ENCODE measurements at regions not wholly inside any gene's neighbourhood (a gene's known extent, or its start where the extent isn't known, plus 50 kb on each side); places are given as distances from the start of the nearest gene placed in this dataset.

DNA sequence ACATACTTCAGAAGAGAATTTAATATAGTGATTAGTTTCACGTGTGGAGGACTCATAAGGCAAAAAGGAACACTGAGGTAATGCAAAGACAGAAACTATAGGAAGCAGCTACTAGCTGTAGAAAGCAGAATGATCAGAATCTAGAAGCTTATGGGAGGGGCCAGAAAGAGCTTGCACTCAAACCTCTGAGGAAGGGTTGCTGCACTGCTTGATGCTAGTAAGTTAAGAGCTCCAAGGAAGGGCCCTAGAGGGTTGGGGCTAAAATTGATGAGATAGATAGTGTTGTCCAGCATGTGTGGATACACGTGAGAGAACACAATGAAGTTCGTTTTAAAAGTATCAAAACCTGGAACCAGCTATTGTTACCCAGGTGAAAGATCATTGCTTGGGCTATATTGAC, 311.1 kb downstream of the SLC6A15 start:
- H3K27ac ChIP-seq (ENCODE audit: low read depth, low read length) = no peak overlapping the region
- no peak overlapping the region for H3K9ac ChIP-seq (ENCODE audit: low read depth, low read length)
- no peaks in the 10 kb centered on the region for H3K36me3 ChIP-seq (ENCODE audit: insufficient read depth, low read length)
- H3K4me3 ChIP-seq (ENCODE audit: low read length) = no peak overlapping the region
- H3K4me1 ChIP-seq (ENCODE audit: insufficient read depth, low read length) = peaks cover 24% of the 10 kb centered on the region
- no peaks in the 10 kb centered on the region for H3K9me3 ChIP-seq (ENCODE audit: insufficient read depth, low read depth, low read length)
- 92% methylated on average over 3 of the region's 3 CpGs for WGBS
- H3K27me3 ChIP-seq (ENCODE audit: insufficient read depth, low read length) = no peaks in the 10 kb centered on the region

DNA sequence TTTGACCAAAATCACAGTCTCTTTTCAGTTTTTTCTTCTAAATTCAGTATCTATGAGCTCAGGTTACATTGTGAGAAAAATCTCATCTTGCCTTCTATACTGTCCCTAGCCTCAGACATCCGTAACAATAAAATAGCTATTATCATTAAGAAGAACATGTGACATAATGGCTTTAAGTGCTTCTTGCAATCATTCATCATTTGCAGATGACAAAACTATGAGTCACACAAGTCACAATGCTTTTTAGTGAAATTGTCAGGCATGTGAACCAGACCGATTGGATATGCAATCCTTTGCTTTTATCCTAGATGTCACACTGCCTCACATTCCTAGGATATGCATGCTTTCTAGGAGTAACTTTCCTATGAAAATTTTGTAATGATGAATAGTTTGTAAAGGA, 313.1 kb downstream of the SLC6A15 start:
- no peaks in the 10 kb centered on the region for H3K27me3 ChIP-seq (ENCODE audit: insufficient read depth, low read length)
- H3K4me1 ChIP-seq (ENCODE audit: insufficient read depth, low read length) = peaks cover 32% of the 10 kb centered on the region
- H3K9ac ChIP-seq (ENCODE audit: low read depth, low read length) = no peak overlapping the region
- no peak overlapping the region for H3K27ac ChIP-seq (ENCODE audit: low read depth, low read length)
- H3K36me3 ChIP-seq (ENCODE audit: insufficient read depth, low read length) = no peaks in the 10 kb centered on the region
- WGBS = 89% methylated on average over 2 of the region's 2 CpGs
- H3K4me3 ChIP-seq (ENCODE audit: low read length) = no peak overlapping the region
- H3K9me3 ChIP-seq (ENCODE audit: insufficient read depth, low read depth, low read length) = no peaks in the 10 kb centered on the region

DNA sequence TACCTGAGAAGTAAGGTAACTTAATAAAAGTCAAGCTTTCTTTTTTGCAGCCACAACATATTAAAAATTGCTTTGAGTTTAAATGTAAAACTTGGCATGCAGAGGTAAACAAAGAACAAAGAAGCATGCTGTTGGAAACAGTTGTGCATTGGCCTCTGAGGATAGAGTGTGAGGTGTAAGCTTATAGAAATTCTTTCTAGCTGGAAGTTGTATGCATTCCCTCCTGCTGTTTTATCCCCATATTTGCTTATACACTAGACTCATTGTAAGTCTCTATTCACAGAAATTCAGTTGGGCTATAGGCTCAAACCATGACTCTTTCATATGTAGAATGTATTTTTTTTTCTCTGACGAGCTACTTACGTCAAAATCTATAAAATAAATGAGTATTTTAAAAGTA, 316.3 kb downstream of the SLC6A15 start:
- Histone ChIP-seq H3K9me3 (ENCODE audit: insufficient read depth, low read depth, low read length) (no peaks in the 10 kb centered on the region), H3K9ac (ENCODE audit: low read depth, low read length) (no peak overlapping the region), H3K4me3 (ENCODE audit: low read length) (no peak overlapping the region), H3K36me3 (ENCODE audit: insufficient read depth, low read length) (no peaks in the 10 kb centered on the region), H3K27ac (ENCODE audit: low read depth, low read length) (no peak overlapping the region), H3K4me1 (ENCODE audit: insufficient read depth, low read length) (peaks cover 26% of the 10 kb centered on the region), H3K27me3 (ENCODE audit: insufficient read depth, low read length) (no peaks in the 10 kb centered on the region)
- no CpG with 5 or more reads among the region's 2 CpGs for WGBS

DNA sequence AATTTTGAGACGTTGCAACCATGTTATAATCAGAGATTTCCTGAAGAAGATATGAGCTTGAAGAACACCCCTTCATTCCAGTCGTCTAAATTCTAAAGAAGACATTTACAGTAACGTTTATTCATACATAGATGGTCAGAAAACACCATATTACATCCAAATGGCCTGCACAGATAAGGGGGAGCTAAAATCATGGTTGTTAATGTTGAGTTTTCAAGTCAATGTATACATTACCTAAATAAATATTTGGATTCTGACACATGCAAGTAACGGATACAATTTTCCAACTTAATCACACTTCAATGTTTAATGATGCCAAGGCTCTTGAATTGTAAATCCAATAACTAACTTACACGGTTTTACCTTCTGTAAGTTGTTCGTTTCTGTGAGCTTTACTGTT, 318.4 kb downstream of the SLC6A15 start:
- 96% methylated on average over 6 of the region's 6 CpGs for WGBS

DNA sequence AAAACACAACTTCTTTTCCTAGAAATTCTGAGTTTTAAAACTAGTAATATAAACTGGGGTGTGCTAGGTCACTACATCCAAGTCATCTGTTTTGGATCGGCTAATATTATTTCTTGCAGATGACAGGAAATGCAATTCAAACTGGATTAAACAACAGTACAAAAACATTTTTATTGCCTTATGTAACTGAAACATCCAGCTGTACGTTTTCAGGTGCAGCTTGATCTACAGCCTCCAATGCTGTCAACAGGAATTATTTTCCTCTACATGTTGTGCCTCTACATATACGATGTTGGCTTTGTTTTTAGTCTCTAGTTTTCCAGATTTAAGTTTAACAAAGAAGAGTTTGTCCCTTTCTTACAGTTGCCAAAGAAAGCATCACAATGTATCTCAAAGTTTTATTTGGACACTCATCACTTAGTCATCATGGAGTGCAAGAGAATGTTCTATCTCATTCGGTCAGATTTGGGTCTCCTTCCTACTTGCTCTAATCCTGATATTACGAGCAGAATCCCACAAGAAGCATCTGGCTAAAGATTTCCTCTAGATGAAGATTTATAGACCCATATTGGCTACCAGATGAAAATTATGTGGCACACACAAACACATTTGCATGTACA, 326.7 kb downstream of the SLC6A15 start:
- Histone ChIP-seq H3K4me3 (ENCODE audit: low read length) (no peak overlapping the region), H3K27me3 (ENCODE audit: insufficient read depth, low read length) (no peaks in the 10 kb centered on the region), H3K36me3 (ENCODE audit: insufficient read depth, low read length) (no peaks in the 10 kb centered on the region), H3K9me3 (ENCODE audit: insufficient read depth, low read depth, low read length) (no peaks in the 10 kb centered on the region), H3K9ac (ENCODE audit: low read depth, low read length) (no peak overlapping the region), H3K4me1 (ENCODE audit: insufficient read depth, low read length) (no peaks in the 10 kb centered on the region), H3K27ac (ENCODE audit: low read depth, low read length) (no peak overlapping the region)
- 85% methylated on average over 5 of the region's 5 CpGs for WGBS

More for the DNA sequence above, 318.4 kb downstream of the SLC6A15 start:
- Histone ChIP-seq H3K36me3 (ENCODE audit: insufficient read depth, low read length) (no peaks in the 10 kb centered on the region), H3K9ac (ENCODE audit: low read depth, low read length) (no peak overlapping the region), H3K27me3 (ENCODE audit: insufficient read depth, low read length) (no peaks in the 10 kb centered on the region), H3K4me1 (ENCODE audit: insufficient read depth, low read length) (peaks cover 13% of the 10 kb centered on the region), H3K9me3 (ENCODE audit: insufficient read depth, low read depth, low read length) (no peaks in the 10 kb centered on the region), H3K27ac (ENCODE audit: low read depth, low read length) (no peak overlapping the region), H3K4me3 (ENCODE audit: low read length) (no peak overlapping the region)

DNA sequence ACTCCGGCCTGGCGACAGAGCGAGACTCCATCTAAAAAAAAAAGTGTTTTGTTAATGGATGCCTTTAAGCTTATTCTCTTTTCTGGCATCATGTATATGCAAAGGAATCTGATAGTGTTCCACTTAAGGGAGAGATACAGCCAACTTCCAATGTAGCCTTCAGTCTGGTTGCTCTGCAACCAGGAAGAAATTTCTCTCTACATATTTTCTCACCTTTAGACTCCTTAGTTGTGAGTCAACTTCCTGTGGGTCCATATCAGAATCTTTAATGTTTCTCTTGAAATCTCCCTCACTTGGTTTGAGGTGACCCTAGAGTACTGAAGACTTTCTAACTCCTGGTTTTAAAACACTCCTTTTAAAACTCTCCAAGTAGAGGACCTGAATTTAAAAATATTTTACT, 340.4 kb downstream of the SLC6A15 start:
- 59% methylated on average over 3 of the region's 3 CpGs for WGBS
- Histone ChIP-seq H3K27ac (ENCODE audit: low read depth, low read length) (no peak overlapping the region), H3K4me1 (ENCODE audit: insufficient read depth, low read length) (no peaks in the 10 kb centered on the region), H3K27me3 (ENCODE audit: insufficient read depth, low read length) (no peaks in the 10 kb centered on the region), H3K9me3 (ENCODE audit: insufficient read depth, low read depth, low read length) (no peaks in the 10 kb centered on the region), H3K4me3 (ENCODE audit: low read length) (no peak overlapping the region), H3K9ac (ENCODE audit: low read depth, low read length) (no peak overlapping the region), H3K36me3 (ENCODE audit: insufficient read depth, low read length) (no peaks in the 10 kb centered on the region)

DNA sequence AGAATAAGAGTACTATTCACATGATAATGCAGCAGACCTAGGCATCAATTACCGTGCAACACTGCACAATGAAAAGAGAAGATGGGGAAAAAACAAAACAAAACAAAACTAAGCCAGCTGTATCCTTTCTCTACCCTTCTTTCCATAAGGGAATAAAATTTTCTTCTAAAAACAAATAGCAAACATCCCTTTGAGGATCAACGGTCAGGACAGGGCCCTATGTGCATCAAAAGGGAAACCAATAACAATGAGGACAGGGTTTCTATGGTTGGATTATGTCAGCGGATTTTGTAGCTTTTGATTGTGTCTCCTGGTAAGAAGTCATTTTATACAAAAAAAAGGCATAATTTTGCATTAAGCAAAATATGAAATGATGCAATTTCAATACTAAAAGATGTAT, 350.3 kb downstream of the SLC6A15 start:
- H3K4me1 ChIP-seq (ENCODE audit: insufficient read depth, low read length) = no peaks in the 10 kb centered on the region; the same call in 1 of the 2 replicates
- 87% methylated on average over 3 of the region's 3 CpGs for WGBS
- H3K4me3 ChIP-seq (ENCODE audit: low read length) = no peak overlapping the region
- no peaks in the 10 kb centered on the region for H3K36me3 ChIP-seq (ENCODE audit: insufficient read depth, low read length)
- no peak overlapping the region for H3K9ac ChIP-seq (ENCODE audit: low read depth, low read length)
- H3K27ac ChIP-seq (ENCODE audit: low read depth, low read length) = no peak overlapping the region
- 0 out of 2 replicates have a peak, but pooled peaks cover 6% of the 10 kb centered on the region for H3K9me3 ChIP-seq (ENCODE audit: insufficient read depth, low read depth, low read length)
- no peaks in the 10 kb centered on the region for H3K27me3 ChIP-seq (ENCODE audit: insufficient read depth, low read length)

DNA sequence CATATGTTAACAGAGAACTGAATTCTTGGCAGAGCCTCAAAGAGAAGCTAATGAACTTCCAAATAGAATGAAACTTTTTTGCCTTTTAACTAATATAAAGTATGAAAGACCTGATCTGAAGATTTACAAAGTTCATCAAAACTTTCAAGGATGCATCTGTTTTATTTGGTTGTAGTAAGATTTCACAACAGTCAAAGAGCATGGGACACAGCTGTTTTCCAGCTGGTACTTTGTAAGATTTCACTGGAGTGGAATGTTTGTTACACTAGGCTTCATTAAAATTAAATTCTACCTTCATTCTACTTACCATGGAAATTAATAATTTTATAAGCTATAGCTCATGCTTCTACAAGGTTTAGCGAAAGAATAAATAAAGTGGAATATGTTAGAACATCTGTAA, 351.2 kb downstream of the SLC6A15 start:
- WGBS = no CpG with 5 or more reads among the region's 1 CpG

DNA sequence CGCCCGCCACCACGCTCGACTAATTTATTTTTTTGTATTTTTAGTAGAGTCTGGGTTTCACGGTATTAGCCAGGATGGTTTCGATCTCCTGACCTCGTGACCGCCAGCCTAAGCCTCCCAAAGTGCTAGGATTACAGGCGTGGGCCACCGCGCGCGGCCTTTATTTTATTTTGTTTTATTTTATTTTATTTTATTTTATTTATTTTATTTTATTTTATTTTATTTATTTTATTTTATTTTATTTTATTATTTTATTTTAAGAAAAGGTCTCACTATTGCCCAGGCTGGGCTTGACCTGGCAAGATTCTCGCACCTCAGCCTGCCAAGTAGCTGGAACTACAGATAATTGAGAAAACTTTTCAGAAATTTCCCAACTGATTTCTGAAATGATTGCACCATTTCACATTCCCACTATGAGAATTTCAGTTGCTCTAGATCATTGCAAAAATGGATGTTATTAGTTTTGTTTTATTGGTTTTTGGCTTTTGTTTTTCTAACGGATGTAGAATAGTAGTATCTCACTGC, 358.3 kb downstream of the SLC6A15 start:
- no peaks in the 10 kb centered on the region for H3K4me1 ChIP-seq (ENCODE audit: insufficient read depth, low read length)
- no peaks in the 10 kb centered on the region for H3K27me3 ChIP-seq (ENCODE audit: insufficient read depth, low read length)
- WGBS = 93% methylated on average over 11 of the region's 15 CpGs
- H3K36me3 ChIP-seq (ENCODE audit: insufficient read depth, low read length) = no peaks in the 10 kb centered on the region
- H3K9me3 ChIP-seq (ENCODE audit: insufficient read depth, low read depth, low read length) = no peaks in the 10 kb centered on the region
- no peak overlapping the region for H3K4me3 ChIP-seq (ENCODE audit: low read length)
- H3K9ac ChIP-seq (ENCODE audit: low read depth, low read length) = no peak overlapping the region
- H3K27ac ChIP-seq (ENCODE audit: low read depth, low read length) = no peak overlapping the region

More for the DNA sequence above, 351.2 kb downstream of the SLC6A15 start:
- 0 out of 2 replicates have a peak, but pooled peaks cover 6% of the 10 kb centered on the region for H3K9me3 ChIP-seq (ENCODE audit: insufficient read depth, low read depth, low read length)
- no peaks in the 10 kb centered on the region; the same call in 1 of the 2 replicates for H3K4me1 ChIP-seq (ENCODE audit: insufficient read depth, low read length)
- no peak overlapping the region for H3K4me3 ChIP-seq (ENCODE audit: low read length)
- H3K27ac ChIP-seq (ENCODE audit: low read depth, low read length) = no peak overlapping the region
- H3K36me3 ChIP-seq (ENCODE audit: insufficient read depth, low read length) = no peaks in the 10 kb centered on the region
- H3K9ac ChIP-seq (ENCODE audit: low read depth, low read length) = no peak overlapping the region
- H3K27me3 ChIP-seq (ENCODE audit: insufficient read depth, low read length) = no peaks in the 10 kb centered on the region

DNA sequence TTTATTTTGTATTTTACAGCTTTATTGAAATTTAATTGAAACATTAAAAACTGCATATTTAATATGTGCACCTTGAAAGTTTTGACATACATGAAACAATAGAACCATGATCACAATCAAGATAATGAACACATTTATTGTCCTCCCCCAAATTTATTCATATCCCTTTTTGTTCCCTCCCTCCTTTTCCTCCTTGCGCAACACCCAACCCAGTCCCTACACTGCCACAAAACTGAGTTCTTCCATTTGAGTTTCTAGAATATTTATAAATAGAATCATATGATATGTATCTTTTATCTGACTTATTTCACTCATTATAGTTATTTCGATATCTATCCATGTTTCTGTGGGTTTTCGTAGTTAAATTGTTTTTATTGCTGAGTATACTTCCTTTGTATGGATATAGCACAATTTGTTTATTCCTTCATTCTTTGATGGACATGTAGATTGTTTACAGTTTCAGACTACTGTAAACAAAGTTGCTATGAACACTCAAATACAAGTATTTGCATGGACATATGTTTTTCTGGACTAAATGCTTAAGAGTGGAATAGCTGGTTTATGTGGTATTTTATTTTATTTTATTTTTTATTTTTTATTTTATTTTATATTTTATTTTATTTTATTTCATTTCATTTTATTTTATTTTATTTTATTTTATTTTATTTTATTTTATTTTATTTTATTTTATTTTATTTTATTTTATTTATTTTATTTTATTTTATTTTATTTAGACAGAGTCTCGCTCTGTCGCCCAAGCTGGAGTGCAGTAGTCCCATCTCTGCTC, 359.1 kb downstream of the SLC6A15 start:
- Histone ChIP-seq H3K9me3 (ENCODE audit: insufficient read depth, low read depth, low read length) (no peaks in the 10 kb centered on the region), H3K27me3 (ENCODE audit: insufficient read depth, low read length) (no peaks in the 10 kb centered on the region), H3K36me3 (ENCODE audit: insufficient read depth, low read length) (no peaks in the 10 kb centered on the region), H3K9ac (ENCODE audit: low read depth, low read length) (no peak overlapping the region), H3K4me1 (ENCODE audit: insufficient read depth, low read length) (no peaks in the 10 kb centered on the region), H3K27ac (ENCODE audit: low read depth, low read length) (no peak overlapping the region), H3K4me3 (ENCODE audit: low read length) (no peak overlapping the region)
- 95% methylated on average over 3 of the region's 5 CpGs for WGBS

DNA sequence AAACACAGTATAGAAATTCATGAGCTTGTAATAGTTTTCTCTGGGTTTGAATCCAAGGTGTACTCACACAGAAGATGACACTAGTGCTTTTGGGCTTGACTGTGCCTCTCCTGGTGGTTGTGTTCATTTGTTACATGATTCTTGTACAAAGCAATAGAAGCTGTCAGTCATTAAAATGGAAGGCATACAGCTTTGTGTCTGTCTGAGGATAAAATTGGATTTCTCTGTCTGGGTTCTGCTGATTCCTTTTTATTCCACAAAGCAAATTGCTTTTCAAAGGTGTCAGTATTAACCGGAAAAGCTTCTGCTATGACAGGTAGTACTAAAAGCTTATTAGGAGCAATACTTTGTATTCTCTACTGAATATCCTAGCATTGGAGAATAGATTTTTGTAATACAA, 361.2 kb downstream of the SLC6A15 start:
- Histone ChIP-seq H3K4me3 (ENCODE audit: low read length) (no peak overlapping the region), H3K4me1 (ENCODE audit: insufficient read depth, low read length) (no peaks in the 10 kb centered on the region), H3K9me3 (ENCODE audit: insufficient read depth, low read depth, low read length) (no peaks in the 10 kb centered on the region), H3K36me3 (ENCODE audit: insufficient read depth, low read length) (no peaks in the 10 kb centered on the region), H3K27me3 (ENCODE audit: insufficient read depth, low read length) (no peaks in the 10 kb centered on the region), H3K9ac (ENCODE audit: low read depth, low read length) (no peak overlapping the region), H3K27ac (ENCODE audit: low read depth, low read length) (no peak overlapping the region)
- 100% methylated on average over 1 of the region's 1 CpG for WGBS

Measured in HUES64 (cell line).